H1 (cell line): ENCODE measurements at regions not wholly inside any gene's neighbourhood (a gene's known extent, or its start where the extent isn't known, plus 50 kb on each side); places are given as distances from the start of the nearest gene placed in this dataset.

Source experiments
- CTCF ChIA-PET: fragments of 300-600 bp; sonication (Branson Sonifier 250); formaldehyde crosslinking; loops from one replicate; lab custom pipeline; 2021; ENCODE audit not compliant: partially characterized antibody; lab: Charles Lee
- POLR2A ChIA-PET: fragments of 300-600 bp; sonication (Branson Sonifier 250); formaldehyde crosslinking; loops from one replicate; lab custom pipeline; 2021; ENCODE audit warnings: inconsistent platforms; ENCODE audit not compliant: partially characterized antibody; lab: Charles Lee
- DNase-seq, 2 experiments: peaks; one replicate each; pipeline versions ENCODE4 v3.0.0 to v3.0.0-alpha.2; 2010 to 2022; ENCODE audit warnings: low spot score in 2 of 2, low read depth in 1 of 2, mixed read lengths in 1 of 2
- FAIRE-seq: peaks from 2 replicates; lab custom pipeline; 2011; peaks lifted over from hg19 to GRCh38; lab: Jason Lieb, UNC
- H2AFZ ChIP-seq: 2 replicates; pipeline ENCODE4 v1.8.1; 2012; ENCODE audit warnings: low read length, inconsistent platforms
- H2AK5ac ChIP-seq: 2 replicates; pipeline ENCODE4 v1.6.1; 2013; ENCODE audit warnings: low read depth, low read length
- H2BK120ac ChIP-seq: replicated peaks from 2 replicates; pipeline ENCODE3; 2013; ENCODE audit warnings: low read depth, low read length, inconsistent platforms
- H2BK12ac ChIP-seq: 2 replicates; pipeline ENCODE4 v1.6.1; 2013; ENCODE audit warnings: low read depth, low read length
- H2BK15ac ChIP-seq: 2 replicates; pipeline ENCODE4 v1.6.1; 2013; ENCODE audit warnings: low read length
- H2BK20ac ChIP-seq: 2 replicates; pipeline ENCODE4 v1.6.1; 2013; ENCODE audit warnings: low read length
- H2BK5ac ChIP-seq: 2 replicates; pipeline ENCODE4 v1.6.1; 2013; ENCODE audit warnings: low read depth, low read length
- H3K14ac ChIP-seq: 2 replicates; pipeline ENCODE4 v1.6.1; 2013; ENCODE audit warnings: inconsistent platforms; ENCODE audit not compliant: insufficient read length
- H3K18ac ChIP-seq: 2 replicates; pipeline ENCODE4 v1.6.1; 2013; ENCODE audit warnings: low read length; ENCODE audit errors: extremely low read depth
- H3K23ac ChIP-seq: 2 replicates; pipeline ENCODE4 v1.6.1; 2013; ENCODE audit warnings: inconsistent platforms; ENCODE audit not compliant: insufficient read length
- H3K23me2 ChIP-seq: 2 replicates; pipeline ENCODE4 v1.6.1; 2013; ENCODE audit warnings: low read depth, low read length
- H3K27ac ChIP-seq: 2 replicates; pipeline ENCODE4 v1.6.1; 2011; ENCODE audit warnings: low read depth, low read length, inconsistent platforms
- H3K27me3 ChIP-seq, 4 experiments: replicated peaks in 1 of 4; 1 replicate in 1 of 4; 2 replicates in 3 of 4; pipeline versions ENCODE4 v1.6.1 to v1.8.1; 2011 to 2013; ENCODE audit warnings: low read length in 3 of 4, mild to moderate bottlenecking in 3 of 4, inconsistent platforms in 2 of 4, mixed read lengths in 2 of 4, moderate library complexity in 1 of 4; ENCODE audit not compliant: control insufficient read depth in 3 of 4, insufficient read depth in 3 of 4; ENCODE audit errors: extremely low read depth in 1 of 4
- H3K36me3 ChIP-seq, 4 experiments: 2 replicates each; pipeline versions ENCODE4 v1.6.1 to v1.8.1; 2011 to 2013; ENCODE audit warnings: mild to moderate bottlenecking in 4 of 4, low read length in 3 of 4, moderate library complexity in 2 of 4, control low read depth in 1 of 4, inconsistent platforms in 1 of 4; ENCODE audit not compliant: insufficient read depth in 4 of 4, control insufficient read depth in 2 of 4
- H3K4ac ChIP-seq: replicated peaks from 2 replicates; pipeline ENCODE3; 2013; ENCODE audit warnings: low read length, low read depth, mixed read lengths, inconsistent platforms; ENCODE audit not compliant: insufficient read length
- H3K4me1 ChIP-seq, 4 experiments: replicated peaks in 1 of 4; 1 replicate in 1 of 4; 2 replicates in 3 of 4; pipeline versions ENCODE4 v1.6.1 to v1.8.1; 2011 to 2013; ENCODE audit warnings: low read length in 3 of 4, inconsistent platforms in 2 of 4, mixed read lengths in 1 of 4; ENCODE audit not compliant: insufficient read depth in 4 of 4, control insufficient read depth in 3 of 4
- H3K4me2 ChIP-seq, 2 experiments: 2 replicates each; pipeline versions ENCODE4 v1.6.1 to v1.8.1; 2011 to 2013; ENCODE audit warnings: low read depth in 2 of 2, low read length in 2 of 2, control low read depth in 1 of 2, inconsistent platforms in 1 of 2, mild to moderate bottlenecking in 1 of 2; ENCODE audit not compliant: insufficient read depth in 1 of 2
- H3K4me3 ChIP-seq, 4 experiments: fragments of 200-600, 300-600 bp in 1 of 4; sonication (generic), shearing (Covaris generic), sonication (Bioruptor Twin) in 1 of 4; 2 replicates each; pipeline versions ENCODE4 v1.5.1 to v1.8.1; 2011 to 2016; ENCODE audit warnings: low read length in 4 of 4, low read depth in 3 of 4, control low read depth in 2 of 4, inconsistent platforms in 2 of 4, mild to moderate bottlenecking in 2 of 4, mixed read lengths in 1 of 4, moderate library complexity in 1 of 4; ENCODE audit not compliant: insufficient read depth in 2 of 4; ENCODE audit errors: extremely low read depth in 1 of 4
- H3K56ac ChIP-seq: replicated peaks from 2 replicates; pipeline ENCODE3; 2013; ENCODE audit warnings: low read depth, mild to moderate bottlenecking, mixed read lengths, low read length, inconsistent platforms; ENCODE audit not compliant: insufficient read length
- H3K79me1 ChIP-seq: 2 replicates; pipeline ENCODE4 v1.6.1; 2013; ENCODE audit warnings: low read depth, low read length, control low read depth
- H3K79me2 ChIP-seq, 2 experiments: 2 replicates each; pipeline versions ENCODE4 v1.6.1 to v1.8.1; 2012 to 2013; ENCODE audit warnings: low read length in 2 of 2, mild to moderate bottlenecking in 2 of 2, inconsistent platforms in 1 of 2; ENCODE audit not compliant: insufficient read depth in 2 of 2, control insufficient read depth in 1 of 2
- H3K9ac ChIP-seq, 4 experiments: replicated peaks in 1 of 4; 1 replicate in 1 of 4; 2 replicates in 3 of 4; pipeline versions ENCODE4 v1.6.1 to v1.8.1; 2011 to 2013; ENCODE audit warnings: low read depth in 3 of 4, low read length in 3 of 4, control low read depth in 2 of 4, mild to moderate bottlenecking in 2 of 4, moderate library complexity in 2 of 4, inconsistent platforms in 1 of 4; ENCODE audit errors: extremely low read depth in 1 of 4
- H3K9me3 ChIP-seq, 2 experiments: 2 replicates each; pipeline versions ENCODE4 v1.6.1 to v1.8.1; 2012 to 2013; ENCODE audit warnings: mild to moderate bottlenecking in 2 of 2, moderate library complexity in 2 of 2, control low read depth in 1 of 2, inconsistent platforms in 1 of 2, low read depth in 1 of 2, low read length in 1 of 2, mixed read lengths in 1 of 2; ENCODE audit not compliant: insufficient read depth in 2 of 2
- H4K20me1 ChIP-seq, 2 experiments: replicated peaks in 1 of 2; 2 replicates each; pipeline versions ENCODE3 to v1.8.1; 2011 to 2013; ENCODE audit warnings: inconsistent platforms in 2 of 2, low read length in 2 of 2, mild to moderate bottlenecking in 1 of 2; ENCODE audit not compliant: insufficient read depth in 2 of 2, control insufficient read depth in 1 of 2
- H4K5ac ChIP-seq: 2 replicates; pipeline ENCODE4 v1.6.1; 2013; ENCODE audit warnings: low read length, low read depth, mixed read lengths, inconsistent platforms; ENCODE audit not compliant: insufficient read length
- H4K8ac ChIP-seq: 2 replicates; pipeline ENCODE4 v1.8.0; 2013; ENCODE audit warnings: mild to moderate bottlenecking, moderate library complexity, low read length, inconsistent platforms; ENCODE audit not compliant: insufficient read depth; ENCODE audit errors: extremely low read depth
- H4K91ac ChIP-seq: replicated peaks from 2 replicates; pipeline ENCODE3; 2013; ENCODE audit warnings: low read length, mixed read lengths, inconsistent platforms; ENCODE audit not compliant: insufficient read length
- BACH1 ChIP-seq: IDR thresholded peaks from 2 replicates; pipeline ENCODE4 v1.6.1; 2012; ENCODE audit warnings: low read length, improper control_type of control experiment
- CEBPB ChIP-seq: IDR thresholded peaks from 2 replicates; pipeline ENCODE4 v1.6.1; 2012; ENCODE audit warnings: low read depth, low read length
- CTCF ChIP-seq, 3 experiments: IDR thresholded peaks; 1 replicate in 2 of 3; 2 replicates in 1 of 3; pipeline versions ENCODE4 v1.5.1 to v1.6.1; 2011; ENCODE audit warnings: low read length in 3 of 3, mild to moderate bottlenecking in 3 of 3, inconsistent platforms in 2 of 3, low read depth in 1 of 3, moderate library complexity in 1 of 3; ENCODE audit not compliant: insufficient read depth in 1 of 3; ENCODE audit errors: control extremely low read depth in 1 of 3
- EP300 ChIP-seq, 2 experiments: IDR thresholded peaks; 1 replicate in 1 of 2; 2 replicates in 1 of 2; pipeline ENCODE4 v1.6.1; 2011 to 2012; ENCODE audit warnings: low read depth in 2 of 2, low read length in 2 of 2, mild to moderate bottlenecking in 2 of 2, borderline replicate concordance in 1 of 2, inconsistent platforms in 1 of 2, moderate library complexity in 1 of 2
- FOSL1 ChIP-seq: IDR thresholded peaks from 2 replicates; pipeline ENCODE4 v1.6.1; 2011; ENCODE audit warnings: mild to moderate bottlenecking, low read depth, low read length, moderate library complexity; ENCODE audit not compliant: insufficient read depth
- KDM1A ChIP-seq: fragments of 200-600, 300-600 bp; sonication (generic); IDR thresholded peaks from 2 replicates; pipeline ENCODE4 v1.7.1; 2016; ENCODE audit warnings: mild to moderate bottlenecking, low read length, borderline replicate concordance
- KDM4A ChIP-seq: IDR thresholded peaks from one replicate; pipeline ENCODE4 v1.7.1; 2012; ENCODE audit warnings: low read depth, mild to moderate bottlenecking, moderate library complexity, low read length, inconsistent platforms; ENCODE audit not compliant: severe bottlenecking
- NANOG ChIP-seq: IDR thresholded peaks from 2 replicates; pipeline ENCODE4 v1.6.1; 2011; ENCODE audit warnings: low read length, low read depth, mild to moderate bottlenecking, inconsistent platforms; ENCODE audit not compliant: insufficient read depth, poor library complexity, severe bottlenecking
- POLR2A ChIP-seq, 2 experiments: IDR thresholded peaks; 1 replicate in 1 of 2; 2 replicates in 1 of 2; pipeline ENCODE4 v1.6.1; 2011; ENCODE audit warnings: low read depth in 2 of 2, low read length in 2 of 2, mild to moderate bottlenecking in 2 of 2; ENCODE audit errors: control extremely low read depth in 1 of 2
- RAD21 ChIP-seq, 2 experiments: IDR thresholded peaks in 1 of 2; conservative IDR thresholded peaks in 1 of 2; 2 replicates each; pipeline ENCODE4 v1.6.1; 2011; ENCODE audit warnings: low read depth in 2 of 2, low read length in 2 of 2, improper control_type of control experiment in 1 of 2, inconsistent platforms in 1 of 2, mild to moderate bottlenecking in 1 of 2, moderate library complexity in 1 of 2
- SUZ12 ChIP-seq: fragments of 200-600 bp; sonication (generic); IDR thresholded peaks from 2 replicates; pipeline ENCODE4 v1.6.1; 2012; ENCODE audit warnings: mild to moderate bottlenecking, inconsistent platforms, low read length, moderate library complexity, mixed read lengths
- TAF7 ChIP-seq: optimal IDR thresholded peaks from 2 replicates; pipeline ENCODE3; 2011; ENCODE audit warnings: low read depth, mild to moderate bottlenecking, inconsistent platforms, low read length, moderate library complexity, borderline replicate concordance
- WGBS, 2 experiments: shearing (Covaris generic) in 1 of 2; methylation state at CpG; one replicate each; pipeline versions ENCODE4 v1.1.6 to v1.1.7; 2013 to 2015; ENCODE audit warnings: low lambda C conversion rate in 2 of 2, mixed read lengths in 2 of 2, inconsistent platforms in 1 of 2, low coverage in 1 of 2, missing lambda C conversion rate in 1 of 2; ENCODE audit not compliant: insufficient replicate concordance in 2 of 2, insufficient coverage in 1 of 2, insufficient read length in 1 of 2; ENCODE audit errors: extremely low coverage in 1 of 2, missing lambda C conversion rate in 1 of 2; 5-methylcytosine and 5-hydroxymethylcytosine counted together

- no peak overlapping the region for H3K14ac ChIP-seq
- no peak overlapping the region for H3K4me3 ChIP-seq
- H3K4me1 ChIP-seq = no peaks in the 10 kb centered on the region
- CTCF ChIA-PET = interaction anchor here (0.6 to 2.1 kb wide), 3 partner anchors 9 to 644 kb away, joined by 3 to 9 read pairs (median 3); no protein-coding TSS in a partner anchor
- POLR2A ChIA-PET = no interaction called here
- H3K27me3 ChIP-seq = no peaks in the 10 kb centered on the region
- no peak overlapping the region for H4K8ac ChIP-seq
- H4K91ac ChIP-seq = no peak overlapping the region
- H2AK5ac ChIP-seq = no peak overlapping the region
- H3K79me2 ChIP-seq = no peaks in the 10 kb centered on the region
- H3K79me1 ChIP-seq = no peaks in the 10 kb centered on the region
- no peak overlapping the region for H3K9ac ChIP-seq
- H2AFZ ChIP-seq = no peak overlapping the region
- no peak overlapping the region for H3K56ac ChIP-seq
- H3K4ac ChIP-seq = no peak overlapping the region
- peaks cover 13 to 20% of the 10 kb centered on the region in 2 experiments for H3K9me3 ChIP-seq
- no peak overlapping the region for H2BK15ac ChIP-seq
- no peak for TF ChIP-seq CEBPB
- no peak for TF ChIP-seq KDM4A
- no peak for TF ChIP-seq RAD21 (IDR thresholded peaks at IDR 0.05 in 1 of 2, conservative IDR thresholded peaks at IDR 0.05 in 1 of 2; ENCODE audit: low read depth in 2 of 2, low read length in 2 of 2)
- no peak for TF ChIP-seq FOSL1
- TF ChIP-seq TAF7 = no peak
- no peak for TF ChIP-seq BACH1
- TF ChIP-seq POLR2A (IDR thresholded peaks at IDR 0.05; ENCODE audit: control extremely low read depth in 1 of 2, low read depth in 2 of 2, low read length in 2 of 2) = no peak
- no peak for TF ChIP-seq NANOG
- no peak for TF ChIP-seq EP300 (IDR thresholded peaks at IDR 0.05; ENCODE audit: borderline replicate concordance in 1 of 2, low read depth in 2 of 2, low read length in 2 of 2)
- TF ChIP-seq KDM1A = no peak
- TF ChIP-seq CTCF (IDR thresholded peaks at IDR 0.05; ENCODE audit: control extremely low read depth in 1 of 3, insufficient read depth in 1 of 3, low read depth in 1 of 3, low read length in 3 of 3) = no peak
- no peak for TF ChIP-seq SUZ12
- no peak overlapping the region for H3K4me2 ChIP-seq
- H2BK12ac ChIP-seq = no peak overlapping the region
- no peak overlapping the region for H3K27ac ChIP-seq
- WGBS, 2 experiments = 92% methylated on average over 4 of the region's 4 CpGs; no CpG with 5 or more reads in 1 of the 2 experiments
- no peak overlapping the region for H4K5ac ChIP-seq
- no peak overlapping the region for H2BK5ac ChIP-seq
- H2BK20ac ChIP-seq = no peak overlapping the region
- DNase-seq = no peak
- H3K36me3 ChIP-seq = no peaks in the 10 kb centered on the region; a peak in 2 of 8 replicates
- no peak overlapping the region for H2BK120ac ChIP-seq
- H3K18ac ChIP-seq = no peak overlapping the region
- no peaks in the 10 kb centered on the region for H4K20me1 ChIP-seq
- no peak for FAIRE-seq
- no peaks in the 10 kb centered on the region for H3K23me2 ChIP-seq
- H3K23ac ChIP-seq = no peak overlapping the region
These were observed 1927.9 kb upstream of the SEL1L start for GRCh38 chr14:83461521-83461920.
